Large intestine (tissue), 3 donors: ENCODE measurements at regions not wholly inside any gene's neighbourhood (a gene's known extent, or its start where the extent isn't known, plus 50 kb on each side); places are given as distances from the start of the nearest gene placed in this dataset.

Experiments used
- DNase-seq, 2 donors: peaks; one replicate each; pipeline versions ENCODE4 v3.0.0 to v3.0.0-alpha.2; 2013
- H3K27ac ChIP-seq: one replicate; pipeline ENCODE4 v1.5.1; 2013; ENCODE audit warnings: low read length
- H3K27me3 ChIP-seq: 2 replicates; pipeline ENCODE4 v1.6.1; 2013; ENCODE audit warnings: low read length; ENCODE audit not compliant: control insufficient read depth, insufficient read depth
- H3K36me3 ChIP-seq: 2 replicates; pipeline ENCODE4 v1.6.1; 2013; ENCODE audit warnings: low read length; ENCODE audit not compliant: control insufficient read depth, insufficient read depth
- H3K4me1 ChIP-seq: one replicate; pipeline ENCODE4 v1.6.1; 2013; ENCODE audit warnings: low read length; ENCODE audit not compliant: control insufficient read depth, insufficient read depth
- H3K4me3 ChIP-seq: one replicate; pipeline ENCODE4 v1.5.1; 2013; ENCODE audit warnings: low read length
- H3K9me3 ChIP-seq: one replicate; pipeline ENCODE4 v1.6.1; 2013; ENCODE audit warnings: mild to moderate bottlenecking, low read depth, low read length, moderate library complexity; ENCODE audit not compliant: control insufficient read depth
- WGBS: methylation state at CpG from one replicate; pipeline ENCODE4 v1.1.5; 2013; ENCODE audit warnings: low lambda C conversion rate; ENCODE audit not compliant: insufficient coverage; 5-methylcytosine and 5-hydroxymethylcytosine counted together

DNA sequence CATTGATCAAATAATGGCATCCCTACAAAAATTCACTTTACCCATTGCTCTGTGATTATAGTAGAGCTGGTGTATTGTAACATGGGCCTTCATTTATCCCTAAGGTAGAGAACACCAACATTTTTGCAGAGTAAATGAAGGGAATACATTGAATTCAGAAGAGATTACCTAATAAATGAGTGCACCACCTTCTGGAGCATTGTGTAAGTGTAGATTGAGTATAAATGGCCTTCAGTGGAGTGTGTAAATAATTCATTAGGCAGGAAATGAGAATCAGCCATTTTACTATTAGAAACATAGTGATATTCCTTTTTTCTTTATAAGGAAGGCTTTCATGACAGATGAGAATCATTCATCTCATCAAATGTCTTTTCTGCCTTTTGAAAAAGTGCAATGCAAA is 155.8 kb downstream of the FAM47B start:
- no peaks in the 10 kb centered on the region for H3K27me3 ChIP-seq
- H3K36me3 ChIP-seq: no peaks in the 10 kb centered on the region
- no peak overlapping the region for H3K27ac ChIP-seq
- no peaks in the 10 kb centered on the region for H3K9me3 ChIP-seq
- H3K4me3 ChIP-seq: no peak overlapping the region
- DNase-seq: no peak
- H3K4me1 ChIP-seq: no peaks in the 10 kb centered on the region

GRCh38 chrX:35101901-35102300 is 159.3 kb downstream of the FAM47B start:
- Histone ChIP-seq H3K4me3 (no peak overlapping the region), H3K4me1 (no peaks in the 10 kb centered on the region), H3K9me3 (no peaks in the 10 kb centered on the region), H3K27ac (no peak overlapping the region), H3K36me3 (no peaks in the 10 kb centered on the region), H3K27me3 (no peaks in the 10 kb centered on the region)
- no CpG with 5 or more reads among the region's 1 CpG for WGBS
- DNase-seq: no peak

DNA sequence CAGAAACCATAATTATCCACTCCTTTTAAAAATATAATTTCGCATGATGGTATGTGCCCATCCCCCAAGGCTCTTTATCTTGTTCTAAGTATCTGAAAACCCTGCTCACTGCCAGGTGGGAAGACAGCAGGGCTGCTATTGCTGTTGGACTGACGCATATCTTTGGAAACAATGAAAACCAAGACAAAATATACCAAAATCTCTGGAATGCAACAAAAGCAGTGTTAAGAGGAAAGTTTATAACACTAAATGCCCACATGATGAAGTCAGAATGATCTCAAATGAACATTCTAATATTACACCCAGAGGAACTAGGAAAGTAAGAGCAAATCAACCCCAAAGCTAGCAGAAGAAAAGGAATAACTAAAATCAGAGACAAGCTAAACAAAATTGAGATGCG is 162.0 kb downstream of the FAM47B start:
- WGBS: 100% methylated on average over 1 of the region's 3 CpGs
- H3K9me3 ChIP-seq: no peaks in the 10 kb centered on the region
- H3K4me1 ChIP-seq: no peaks in the 10 kb centered on the region
- H3K36me3 ChIP-seq: no peaks in the 10 kb centered on the region
- H3K27ac ChIP-seq: no peak overlapping the region
- no peak overlapping the region for H3K4me3 ChIP-seq
- DNase-seq: no peak
- H3K27me3 ChIP-seq: no peaks in the 10 kb centered on the region

DNA sequence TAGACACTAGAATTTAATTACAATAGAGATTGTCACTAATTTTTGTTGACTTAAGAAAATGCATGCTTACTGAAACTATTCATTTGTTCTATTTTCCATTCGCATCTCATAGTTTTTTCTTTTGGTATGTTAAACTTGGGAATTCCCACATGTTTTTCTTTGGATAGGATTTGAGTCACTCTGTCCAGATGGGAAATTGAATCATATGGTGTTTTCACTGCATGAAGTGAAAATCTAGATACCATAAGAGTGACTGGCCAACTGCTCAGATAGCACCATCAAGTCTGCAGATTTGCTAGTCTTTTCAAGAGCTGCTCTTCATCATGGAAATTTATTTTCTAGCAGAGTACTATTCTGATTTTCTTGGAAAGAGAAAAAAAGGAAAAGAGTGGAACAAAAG is 172.6 kb downstream of the FAM47B start:
- H3K4me1 ChIP-seq: no peaks in the 10 kb centered on the region
- H3K36me3 ChIP-seq: no peaks in the 10 kb centered on the region
- DNase-seq: no peak
- H3K9me3 ChIP-seq: no peaks in the 10 kb centered on the region
- H3K27me3 ChIP-seq: no peaks in the 10 kb centered on the region
- no CpG with 5 or more reads among the region's 1 CpG for WGBS
- H3K4me3 ChIP-seq: no peak overlapping the region
- H3K27ac ChIP-seq: no peak overlapping the region

- no peak for DNase-seq
- Histone ChIP-seq H3K27me3 (no peaks in the 10 kb centered on the region), H3K9me3 (no peaks in the 10 kb centered on the region), H3K4me1 (no peaks in the 10 kb centered on the region), H3K27ac (no peak overlapping the region), H3K36me3 (no peaks in the 10 kb centered on the region), H3K4me3 (no peak overlapping the region)
- no CpG with 5 or more reads among the region's 1 CpG for WGBS
Observed at GRCh38 chrX:35122756-35123155, 180.2 kb downstream of the FAM47B start.

DNA sequence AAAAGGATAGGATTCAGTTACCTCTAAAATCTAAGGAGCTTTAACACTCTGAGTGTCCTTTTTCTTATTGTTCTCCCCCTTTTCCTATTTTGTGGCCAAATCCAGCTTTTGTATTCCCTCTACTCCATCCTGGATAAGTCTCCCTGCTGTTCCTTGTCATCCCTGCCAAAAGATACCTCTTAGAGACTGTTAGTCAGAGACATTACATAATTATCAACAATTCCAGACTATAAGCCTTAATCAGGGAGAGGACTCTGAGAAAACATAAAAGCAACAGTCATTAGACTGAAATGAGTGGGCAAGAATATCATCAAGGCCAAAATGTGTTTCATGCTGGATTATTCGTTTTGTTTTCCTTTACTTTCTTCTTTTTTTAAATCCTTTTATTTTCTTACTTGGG is 206.9 kb downstream of the FAM47B start:
- Histone ChIP-seq H3K4me1 (no peaks in the 10 kb centered on the region), H3K4me3 (no peak overlapping the region), H3K27ac (no peak overlapping the region), H3K36me3 (no peaks in the 10 kb centered on the region), H3K27me3 (no peaks in the 10 kb centered on the region), H3K9me3 (peaks cover 2% of the 10 kb centered on the region)
- no peak for DNase-seq
- WGBS: 86% methylated on average over 1 of the region's 1 CpG

GRCh38 chrX:35150052-35150451 is 207.5 kb downstream of the FAM47B start:
- WGBS: 80% methylated on average over 1 of the region's 4 CpGs

GRCh38 chrX:35150642-35151239 is 208.1 kb downstream of the FAM47B start:
- H3K27me3 ChIP-seq: no peaks in the 10 kb centered on the region
- no peak overlapping the region for H3K27ac ChIP-seq
- no CpG with 5 or more reads among the region's 7 CpGs for WGBS
- H3K9me3 ChIP-seq: peaks cover 2% of the 10 kb centered on the region
- no peaks in the 10 kb centered on the region for H3K36me3 ChIP-seq
- H3K4me3 ChIP-seq: no peak overlapping the region
- no peak for DNase-seq
- no peaks in the 10 kb centered on the region for H3K4me1 ChIP-seq

More at GRCh38 chrX:35150052-35150451, 207.5 kb downstream of the FAM47B start:
- Histone ChIP-seq H3K4me1 (no peaks in the 10 kb centered on the region), H3K9me3 (peaks cover 2% of the 10 kb centered on the region), H3K36me3 (no peaks in the 10 kb centered on the region), H3K27me3 (no peaks in the 10 kb centered on the region), H3K4me3 (no peak overlapping the region), H3K27ac (no peak overlapping the region)
- no peak for DNase-seq

- DNase-seq: no peak
- no peak overlapping the region for H3K27ac ChIP-seq
- H3K36me3 ChIP-seq: no peaks in the 10 kb centered on the region
- H3K9me3 ChIP-seq: no peaks in the 10 kb centered on the region
- no CpG with 5 or more reads among the region's 2 CpGs for WGBS
- H3K27me3 ChIP-seq: no peaks in the 10 kb centered on the region
- no peaks in the 10 kb centered on the region for H3K4me1 ChIP-seq
- H3K4me3 ChIP-seq: no peak overlapping the region
Observed at GRCh38 chrX:35166023-35166422, 223.4 kb downstream of the FAM47B start.
